ENCODE measurements at regions not wholly inside any gene's neighbourhood (a gene's known extent, or its start where the extent isn't known, plus 50 kb on each side); places are given as distances from the start of the nearest gene placed in this dataset.

DNA sequence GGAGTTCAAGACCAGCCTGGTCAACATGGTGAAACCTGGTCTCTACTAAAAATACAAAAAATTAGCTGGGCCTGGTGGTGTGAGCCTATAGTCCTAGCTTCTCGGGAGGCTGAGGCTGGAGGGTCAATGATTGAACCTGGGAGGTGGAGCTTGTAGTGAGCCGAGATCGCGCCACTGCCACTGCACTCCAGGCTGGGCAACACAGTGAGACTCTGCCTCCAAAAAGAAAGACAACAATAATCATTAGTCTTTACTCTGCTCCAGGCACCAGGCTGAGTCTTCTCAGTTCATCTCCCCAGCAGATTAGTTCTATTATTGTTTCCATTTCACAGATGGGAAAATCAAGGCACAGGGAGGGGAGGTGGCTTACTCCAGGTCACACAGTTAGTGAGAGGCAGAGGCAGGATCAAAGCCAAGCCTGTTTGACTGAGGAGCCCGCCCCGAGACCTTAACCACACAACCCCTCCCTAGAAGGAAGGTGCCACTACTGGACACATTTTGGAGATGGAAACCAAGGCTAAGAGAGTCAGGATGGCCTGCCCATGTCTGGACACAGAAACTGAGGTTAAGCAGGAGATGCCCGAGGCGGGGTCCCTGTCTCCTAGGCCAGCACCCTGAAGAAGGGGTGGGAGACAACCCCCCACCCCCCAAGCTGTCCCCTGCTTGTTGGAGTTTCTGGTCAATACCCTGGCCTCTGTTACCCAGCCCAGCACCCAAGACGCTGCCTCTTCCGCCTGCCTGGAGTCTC is 75.8 kb downstream of the CEBPB start:
- H3K27me3 Mint-ChIP-seq (ENCODE audit: low read depth): no peaks in the 10 kb centered on the region
- no peak overlapping the region for H3K27ac Mint-ChIP-seq (ENCODE audit: unreplicated experiment)
- peaks cover 12% of the 10 kb centered on the region for H3K4me1 Mint-ChIP-seq
- no peak overlapping the region for H3K4me3 Mint-ChIP-seq
- no peaks in the 10 kb centered on the region for H3K9me3 Mint-ChIP-seq
- H3K36me3 Mint-ChIP-seq (ENCODE audit: low read depth): no peaks in the 10 kb centered on the region
- no peak for DNase-seq (ENCODE audit: low read depth, low spot score)
- TF ChIP-seq, protein P1, sequence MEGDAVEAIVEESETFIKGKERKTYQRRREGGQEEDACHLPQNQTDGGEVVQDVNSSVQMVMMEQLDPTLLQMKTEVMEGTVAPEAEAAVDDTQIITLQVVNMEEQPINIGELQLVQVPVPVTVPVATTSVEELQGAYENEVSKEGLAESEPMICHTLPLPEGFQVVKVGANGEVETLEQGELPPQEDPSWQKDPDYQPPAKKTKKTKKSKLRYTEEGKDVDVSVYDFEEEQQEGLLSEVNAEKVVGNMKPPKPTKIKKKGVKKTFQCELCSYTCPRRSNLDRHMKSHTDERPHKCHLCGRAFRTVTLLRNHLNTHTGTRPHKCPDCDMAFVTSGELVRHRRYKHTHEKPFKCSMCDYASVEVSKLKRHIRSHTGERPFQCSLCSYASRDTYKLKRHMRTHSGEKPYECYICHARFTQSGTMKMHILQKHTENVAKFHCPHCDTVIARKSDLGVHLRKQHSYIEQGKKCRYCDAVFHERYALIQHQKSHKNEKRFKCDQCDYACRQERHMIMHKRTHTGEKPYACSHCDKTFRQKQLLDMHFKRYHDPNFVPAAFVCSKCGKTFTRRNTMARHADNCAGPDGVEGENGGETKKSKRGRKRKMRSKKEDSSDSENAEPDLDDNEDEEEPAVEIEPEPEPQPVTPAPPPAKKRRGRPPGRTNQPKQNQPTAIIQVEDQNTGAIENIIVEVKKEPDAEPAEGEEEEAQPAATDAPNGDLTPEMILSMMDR (conservative IDR thresholded peaks at IDR 0.05): no peak

DNA sequence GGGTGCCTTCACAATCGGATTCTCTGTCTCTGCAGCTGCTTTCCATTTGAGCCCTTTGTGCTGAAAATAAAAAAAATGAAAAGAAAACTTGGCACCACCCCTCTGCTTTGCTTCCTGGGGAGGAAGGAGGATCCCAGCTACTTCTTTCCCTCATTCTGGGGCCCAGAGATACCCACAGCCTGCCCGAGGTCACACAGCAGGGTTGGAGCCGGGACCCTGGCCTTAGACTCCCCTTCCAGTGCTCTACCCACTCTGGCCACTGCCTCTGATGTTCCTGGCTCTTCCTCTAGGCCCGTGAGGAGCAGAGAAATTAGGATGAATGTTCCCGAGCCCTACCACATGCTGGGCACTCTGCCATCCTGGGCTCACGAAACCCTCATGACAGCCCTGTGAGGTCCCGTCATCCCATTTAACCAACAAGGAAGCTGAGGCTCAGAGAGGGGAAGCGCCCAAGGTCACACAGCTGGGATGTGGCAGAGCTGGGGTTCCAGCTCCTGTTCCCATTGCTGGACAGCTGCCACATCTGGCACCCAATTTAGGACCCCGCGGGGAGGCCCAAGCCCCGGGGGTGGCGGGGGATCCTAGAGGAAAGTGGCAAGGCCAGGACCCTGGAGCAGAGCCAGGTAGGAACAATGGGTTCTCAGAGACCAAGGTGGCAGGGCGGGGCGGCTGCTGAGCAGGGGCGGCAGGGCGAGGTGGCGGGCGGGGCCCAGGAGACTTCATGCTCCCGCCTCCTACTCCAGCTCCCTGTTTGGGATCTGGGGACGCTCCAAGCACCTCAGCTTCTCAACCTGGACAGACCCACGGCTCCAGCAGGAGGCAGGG is 76.6 kb downstream of the CEBPB start:
- TF ChIP-seq, protein P1 (conservative IDR thresholded peaks at IDR 0.05): no peak
- no peak for DNase-seq (ENCODE audit: low read depth, low spot score)

DNA sequence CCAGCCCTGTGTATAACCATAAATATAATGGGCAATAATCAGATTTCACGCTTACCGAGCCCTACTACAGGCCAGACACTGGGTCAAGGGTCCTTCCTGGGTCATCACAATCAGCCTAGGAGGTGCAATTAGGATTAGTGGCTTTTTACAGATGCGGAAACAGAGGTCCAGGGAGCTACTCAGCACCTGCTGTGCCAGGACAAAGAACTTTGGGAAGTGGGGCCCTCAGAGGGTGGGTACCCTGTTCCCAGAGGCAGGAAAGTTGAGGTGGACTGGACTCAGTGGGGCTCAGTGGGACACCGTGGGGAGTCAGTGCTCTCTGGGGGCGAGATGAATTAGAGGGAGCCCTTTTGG is 77.2 kb downstream of the CEBPB start:
- Mint-ChIP-seq H3K9me3 (no peaks in the 10 kb centered on the region), H3K4me3 (no peak overlapping the region), H3K36me3 (ENCODE audit: low read depth) (no peaks in the 10 kb centered on the region), H3K27me3 (ENCODE audit: low read depth) (no peaks in the 10 kb centered on the region), H3K4me1 (peaks cover 12% of the 10 kb centered on the region), H3K27ac (ENCODE audit: unreplicated experiment) (no peak overlapping the region)
- DNase-seq (ENCODE audit: low read depth, low spot score): no peak
- TF ChIP-seq, protein P1 (conservative IDR thresholded peaks at IDR 0.05): no peak

More for the DNA sequence above, 76.6 kb downstream of the CEBPB start:
- H3K27ac Mint-ChIP-seq (ENCODE audit: unreplicated experiment): no peak overlapping the region
- H3K4me1 Mint-ChIP-seq: peaks cover 12% of the 10 kb centered on the region
- H3K27me3 Mint-ChIP-seq (ENCODE audit: low read depth): no peaks in the 10 kb centered on the region
- H3K4me3 Mint-ChIP-seq: no peak overlapping the region
- no peaks in the 10 kb centered on the region for H3K9me3 Mint-ChIP-seq
- H3K36me3 Mint-ChIP-seq (ENCODE audit: low read depth): no peaks in the 10 kb centered on the region

DNA sequence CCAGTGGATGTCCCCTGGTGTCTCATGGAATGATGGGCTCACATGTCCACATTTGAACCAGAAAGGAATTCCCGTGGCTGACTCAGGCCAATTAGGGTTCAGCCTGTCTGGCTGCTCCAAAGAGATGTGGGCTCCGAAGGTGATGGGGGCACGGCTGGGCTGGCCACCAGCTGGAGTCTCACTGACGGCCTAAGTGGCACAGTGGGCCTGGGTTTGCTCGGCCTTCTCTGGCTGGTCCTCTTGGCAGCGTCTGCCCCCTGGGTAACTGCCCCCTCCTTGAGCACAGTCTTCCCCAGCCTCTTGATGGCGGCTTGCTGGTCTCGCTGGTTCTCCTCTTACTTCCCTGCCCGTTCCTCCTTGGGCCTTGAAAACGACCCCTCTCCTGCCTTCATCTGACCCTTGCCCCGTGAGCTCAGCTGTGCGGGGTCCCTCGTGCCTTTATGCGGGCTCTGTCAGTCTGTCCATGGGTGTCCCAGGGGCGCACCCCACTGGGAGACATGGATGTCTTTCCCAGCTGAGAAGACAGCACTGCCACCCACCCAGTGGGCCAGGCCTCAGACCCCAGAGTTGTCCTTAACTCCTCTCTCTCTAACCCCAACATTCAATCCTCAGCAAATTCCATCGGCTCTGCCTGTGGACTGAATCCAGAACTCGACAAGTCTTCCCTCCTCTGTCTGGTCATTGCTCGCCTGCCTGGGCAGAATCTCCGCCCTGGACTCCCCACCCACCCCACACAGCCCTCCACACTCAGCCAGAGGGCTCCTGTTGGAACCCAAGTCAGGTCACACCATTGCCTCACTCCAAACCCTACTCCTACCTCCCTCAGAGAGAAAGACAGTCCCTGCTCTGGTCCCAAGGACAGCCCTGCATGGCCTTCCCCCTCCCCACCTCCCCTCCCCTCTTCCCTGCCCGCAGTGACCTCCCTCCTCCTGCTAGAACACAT is 78.7 kb downstream of the CEBPB start:
- Mint-ChIP-seq H3K4me1 (peaks cover 12% of the 10 kb centered on the region), H3K9me3 (no peaks in the 10 kb centered on the region), H3K27me3 (ENCODE audit: low read depth) (no peaks in the 10 kb centered on the region), H3K4me3 (no peak overlapping the region), H3K36me3 (ENCODE audit: low read depth) (no peaks in the 10 kb centered on the region), H3K27ac (ENCODE audit: unreplicated experiment) (peak overlapping the region; percentile 14)
- DNase-seq (ENCODE audit: low read depth, low spot score): no peak
- TF ChIP-seq, protein P1 (conservative IDR thresholded peaks at IDR 0.05): no peak

DNA sequence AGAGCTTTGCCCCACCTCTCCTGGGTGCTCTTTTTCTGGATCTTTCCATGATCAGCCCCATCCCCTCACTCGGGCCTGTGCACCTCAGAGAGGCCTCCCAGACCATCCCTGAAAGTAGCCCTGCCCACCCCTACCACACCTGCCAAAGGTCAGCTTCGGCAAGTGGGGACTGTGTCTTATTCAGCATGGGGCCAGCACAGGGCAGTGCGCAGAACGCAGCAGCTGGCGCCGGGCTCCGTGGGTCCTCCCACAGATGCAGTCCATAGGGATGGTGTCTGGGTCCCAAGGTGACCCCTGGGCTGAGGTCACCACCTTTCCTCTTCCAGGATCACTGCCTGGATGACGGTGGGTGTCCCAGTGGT is 79.4 kb downstream of the CEBPB start:
- Mint-ChIP-seq H3K4me1 (peaks cover 12% of the 10 kb centered on the region), H3K27ac (ENCODE audit: unreplicated experiment) (no peak overlapping the region), H3K36me3 (ENCODE audit: low read depth) (no peaks in the 10 kb centered on the region), H3K4me3 (no peak overlapping the region), H3K27me3 (ENCODE audit: low read depth) (no peaks in the 10 kb centered on the region), H3K9me3 (no peaks in the 10 kb centered on the region)
- DNase-seq (ENCODE audit: low read depth, low spot score): no peak
- TF ChIP-seq, protein P1 (conservative IDR thresholded peaks at IDR 0.05): no peak

Data from neural crest cell (in vitro differentiated cells).